Activated CD8-positive, alpha-beta memory T cell treated with anti-CD3 and anti-CD28 coated beads for 36 hours (primary cell): ENCODE measurements at regions not wholly inside any gene's neighbourhood (a gene's known extent, or its start where the extent isn't known, plus 50 kb on each side); places are given as distances from the start of the nearest gene placed in this dataset.
"Not testable (repeated sequence)": the region's sequence is repeated elsewhere in the genome, so short reads cannot be mapped to it uniquely, and the experiment has no call there.

Experiments used
- CTCF ChIA-PET: fragments of 350-600 bp; sonication (Branson Sonifier 250); formaldehyde crosslinking; loops from one replicate; lab custom pipeline; 2021; ENCODE audit warnings: antibody characterized with exemption; lab: Charles Lee
- POLR2A ChIA-PET: fragments of 350-600 bp; sonication (Branson Sonifier 250); formaldehyde crosslinking; loops from one replicate; lab custom pipeline; 2021; ENCODE audit warnings: antibody characterized with exemption; lab: Charles Lee

DNA sequence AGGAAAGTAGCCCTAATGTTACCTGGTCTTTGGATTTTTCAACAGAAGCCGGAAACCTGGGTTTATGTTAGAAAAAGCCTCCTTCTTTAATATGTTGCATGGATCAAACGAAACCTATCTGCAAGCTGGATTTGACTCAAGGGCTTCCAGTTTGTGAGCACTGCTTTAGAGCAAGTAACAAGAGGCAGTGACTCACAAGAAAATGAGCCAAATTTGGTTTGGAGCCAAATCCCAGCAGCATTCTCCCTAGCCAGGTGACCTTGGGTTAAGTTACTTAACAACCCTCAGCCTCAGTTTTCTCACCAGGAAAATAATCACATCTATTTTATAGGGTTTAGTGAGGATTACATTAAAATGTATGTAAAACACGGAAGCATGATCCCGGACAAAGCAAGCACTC lies 215.2 kb upstream of the PRICKLE2 start:
- ChIA-PET POLR2A (no interaction called here), CTCF (no interaction called here)

GRCh38 chr3:64438812-64439211 lies 213.5 kb upstream of the PRICKLE2 start:
- POLR2A ChIA-PET: no interaction called here
- CTCF ChIA-PET: no interaction called here

DNA sequence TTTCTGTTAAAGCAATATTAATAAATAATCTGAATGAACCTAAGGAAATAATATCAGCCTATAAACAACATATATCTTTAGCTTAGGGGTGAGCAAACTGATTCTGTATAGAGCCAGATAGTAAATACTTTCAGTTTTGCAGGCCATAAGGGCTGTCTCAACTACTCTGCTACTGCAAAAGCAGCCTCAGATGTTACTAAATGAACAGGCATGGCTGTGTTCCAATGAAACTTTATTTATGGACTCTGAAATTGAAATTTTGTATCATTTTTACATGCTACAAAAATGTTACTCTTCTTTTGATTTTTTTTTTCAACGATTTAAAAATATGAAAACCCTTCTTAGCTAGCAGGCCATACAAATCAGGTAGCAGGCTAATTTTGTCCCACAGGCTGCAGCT lies 212.8 kb upstream of the PRICKLE2 start:
- CTCF ChIA-PET: no interaction called here
- POLR2A ChIA-PET: no interaction called here

DNA sequence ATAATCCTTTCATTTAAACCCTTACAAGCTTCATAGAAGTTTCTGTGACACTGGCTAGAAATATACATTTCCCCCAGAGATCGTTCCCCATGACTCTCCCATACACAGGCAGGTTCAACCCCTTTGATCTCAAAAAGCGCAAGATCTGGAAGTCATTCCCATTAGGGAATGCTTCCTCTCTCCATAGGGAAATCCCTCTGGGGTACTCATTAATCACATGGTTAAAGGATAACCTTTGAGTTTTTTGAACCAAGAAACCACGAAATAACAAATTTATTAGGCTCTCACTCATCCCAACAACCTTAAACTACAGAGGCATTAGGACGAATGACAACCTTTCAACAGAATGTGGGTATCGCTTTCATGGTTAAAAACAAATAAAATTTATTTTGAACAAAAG lies 211.9 kb upstream of the PRICKLE2 start:
- ChIA-PET CTCF (no interaction called here), POLR2A (no interaction called here)

DNA sequence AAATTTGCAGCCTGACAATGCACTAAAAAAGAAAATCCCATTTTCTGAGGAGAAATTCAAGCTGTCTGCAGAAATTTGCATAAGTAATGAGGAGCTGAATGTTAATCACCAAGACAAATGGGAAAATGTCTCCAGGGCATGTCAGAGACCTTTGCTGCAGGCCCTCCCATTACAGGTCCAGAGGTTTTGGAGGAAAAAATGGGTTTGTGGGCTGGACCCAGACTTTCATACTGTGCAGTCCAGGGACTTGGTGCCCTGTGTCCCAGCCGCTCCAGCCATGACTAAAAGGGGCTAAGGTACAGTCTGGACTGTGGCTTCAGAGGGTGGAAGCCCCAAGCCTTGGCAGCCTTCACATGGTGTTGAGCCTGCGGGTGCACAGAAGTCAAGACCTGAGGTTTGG lies 209.8 kb upstream of the PRICKLE2 start:
- CTCF ChIA-PET, POLR2A ChIA-PET: not testable (repeated sequence)

DNA sequence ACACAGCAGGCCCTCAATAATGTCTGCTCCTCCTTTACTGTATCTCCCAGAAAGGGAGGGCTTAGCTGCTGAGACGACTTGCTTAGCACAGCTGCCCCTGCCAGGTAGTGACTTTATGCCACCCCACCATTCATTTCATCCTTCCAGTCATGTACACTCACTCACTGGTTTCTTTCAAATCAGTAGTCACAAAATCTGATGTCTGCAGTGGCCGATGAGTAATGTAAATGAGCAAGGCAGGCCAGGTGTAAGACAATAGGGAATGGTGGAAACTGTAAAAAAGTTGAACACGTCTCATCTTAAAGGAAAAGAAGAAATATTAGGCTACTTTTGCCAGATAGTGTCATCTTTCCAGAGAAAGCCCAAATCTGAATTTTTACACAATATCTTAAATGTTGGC lies 207.6 kb upstream of the PRICKLE2 start:
- ChIA-PET CTCF (no interaction called here), POLR2A (no interaction called here)

DNA sequence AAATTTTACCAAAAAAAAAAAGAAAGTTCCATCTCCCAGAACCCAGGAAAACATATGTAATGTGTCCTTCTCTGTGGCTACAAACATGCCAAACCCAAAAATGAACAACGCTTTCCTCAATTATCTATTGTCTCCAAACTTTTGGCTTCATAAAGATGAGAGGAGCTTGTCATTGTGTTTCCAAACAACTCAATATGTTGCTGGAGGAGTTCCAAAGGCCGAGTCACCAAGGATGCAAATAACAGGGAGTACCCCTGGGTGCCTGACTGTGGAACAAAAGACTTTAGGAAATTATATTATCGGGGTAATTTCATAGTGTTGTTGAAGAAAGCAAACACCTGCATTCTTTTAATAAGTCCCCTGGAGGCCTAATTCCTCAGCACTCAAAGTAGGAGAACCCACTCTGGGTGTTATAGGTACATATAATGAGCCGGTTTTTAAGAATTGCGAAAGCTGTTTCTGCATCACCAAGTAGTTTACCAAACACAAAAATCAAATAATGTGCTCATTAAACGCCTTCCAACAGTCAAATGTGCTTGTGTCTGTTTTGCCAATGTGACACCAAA lies 206.3 kb upstream of the PRICKLE2 start:
- ChIA-PET CTCF (no interaction called here), POLR2A (no interaction called here)

DNA sequence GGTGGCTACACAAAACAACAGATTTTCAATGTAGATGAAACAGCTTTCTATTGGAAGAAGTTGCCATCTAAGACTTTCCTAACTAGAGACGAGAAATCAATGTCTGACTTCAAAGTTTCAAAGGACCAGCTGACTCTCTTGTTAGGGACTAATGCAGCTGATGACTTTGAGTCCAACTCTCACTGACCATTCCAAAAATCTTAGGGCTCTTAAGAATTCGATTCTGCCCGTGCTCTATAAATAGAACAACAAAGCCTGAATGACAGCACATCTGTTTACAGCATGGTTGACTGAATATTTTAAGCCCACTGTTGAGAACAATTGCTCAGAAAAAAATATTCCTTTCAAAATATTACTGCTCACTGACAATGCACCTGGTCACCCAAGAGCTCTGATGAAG lies 202.4 kb upstream of the PRICKLE2 start:
- POLR2A ChIA-PET: no interaction called here
- CTCF ChIA-PET: no interaction called here

DNA sequence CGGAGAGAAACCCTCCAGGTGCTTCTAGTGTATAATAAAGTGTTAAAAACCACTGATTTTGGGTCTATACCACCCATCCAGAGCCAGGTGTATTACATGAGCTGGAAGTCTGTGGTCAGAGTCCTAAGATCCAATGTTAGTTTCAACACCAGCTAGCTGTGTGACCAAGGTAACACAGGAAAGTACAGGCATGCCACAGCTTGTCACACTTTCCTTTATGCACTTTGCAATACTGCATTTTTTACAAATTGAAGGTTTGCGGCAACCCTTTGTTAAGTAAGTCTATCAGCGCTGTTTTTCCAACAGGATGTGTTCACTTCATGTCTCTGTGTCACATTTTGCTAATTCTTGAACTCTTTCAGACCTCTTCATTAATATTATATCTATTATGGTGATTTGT lies 201.3 kb upstream of the PRICKLE2 start:
- ChIA-PET POLR2A (no interaction called here), CTCF (no interaction called here)

GRCh38 chr3:64422932-64423331 lies 197.7 kb upstream of the PRICKLE2 start:
- CTCF ChIA-PET: no interaction called here
- POLR2A ChIA-PET: interaction anchor here (0.6 kb wide), 1 partner anchor 11 kb away, joined by 3 read pairs; no protein-coding TSS in a partner anchor

DNA sequence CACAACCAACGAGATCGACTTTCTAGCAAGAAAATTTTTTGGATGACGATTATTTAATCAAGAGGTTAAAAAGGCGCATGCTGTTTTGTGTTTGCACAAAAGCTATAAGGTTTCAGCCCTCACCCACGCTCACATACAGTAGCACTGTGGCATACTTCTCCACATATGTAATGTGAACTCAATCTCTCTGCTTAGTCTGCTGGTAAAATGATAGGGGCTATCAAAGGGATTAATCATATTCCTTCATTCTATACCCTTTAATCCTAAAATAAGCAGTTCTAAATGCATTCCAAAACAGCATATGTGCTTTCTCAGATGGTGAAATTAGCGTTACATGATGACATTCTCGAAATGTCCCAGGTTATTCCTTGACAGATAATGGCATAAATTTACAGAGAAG lies 196.9 kb upstream of the PRICKLE2 start:
- ChIA-PET CTCF (no interaction called here), POLR2A (interaction anchor here (0.6 kb wide), 1 partner anchor 10 kb away, joined by 3 read pairs; no protein-coding TSS in a partner anchor)

DNA sequence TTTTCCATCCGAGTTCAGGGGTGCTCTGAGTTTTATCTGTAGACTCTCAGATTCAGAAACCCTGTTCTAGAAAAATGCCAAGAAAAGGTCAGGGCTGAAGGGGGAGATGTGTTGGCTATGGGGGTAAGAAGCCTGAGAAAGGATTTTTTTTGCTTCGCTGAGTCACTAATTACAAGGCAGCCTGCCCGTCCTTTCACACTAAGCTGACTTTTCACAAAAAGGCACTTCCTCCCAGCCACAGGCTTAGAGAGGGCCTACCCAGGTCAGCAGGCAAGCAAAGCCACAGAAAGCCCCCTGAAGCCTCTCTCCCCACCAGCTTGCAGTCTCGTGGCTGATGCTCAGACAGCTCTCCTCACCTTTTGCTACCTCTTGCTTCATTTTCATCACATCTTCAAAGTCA lies 192.6 kb upstream of the PRICKLE2 start:
- POLR2A ChIA-PET: no interaction called here
- CTCF ChIA-PET: no interaction called here

GRCh38 chr3:64414043-64414442 lies 188.8 kb upstream of the PRICKLE2 start:
- POLR2A ChIA-PET: no interaction called here

DNA sequence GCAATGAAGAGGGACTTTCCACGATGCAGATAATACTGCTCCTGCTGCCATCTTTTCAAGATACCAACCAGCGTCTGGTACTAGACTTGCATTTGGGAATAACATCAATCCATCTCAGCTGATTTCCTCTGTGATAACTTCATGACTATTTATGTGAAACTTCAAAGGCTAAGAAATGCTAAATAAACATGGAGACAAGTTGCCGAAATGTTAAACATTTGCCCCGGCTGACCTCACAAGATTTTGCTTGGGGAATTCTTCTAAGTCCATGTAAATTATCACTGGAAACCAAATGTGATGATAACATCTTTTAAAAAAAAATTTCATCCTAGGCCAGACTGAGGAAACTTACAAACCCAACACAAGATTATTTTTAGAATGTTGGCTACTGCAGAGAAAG lies 185.8 kb upstream of the PRICKLE2 start:
- POLR2A ChIA-PET: no interaction called here
- CTCF ChIA-PET: no interaction called here

More at GRCh38 chr3:64414043-64414442, 188.8 kb upstream of the PRICKLE2 start:
- CTCF ChIA-PET: no interaction called here

GRCh38 chr3:64410226-64410625 lies 185.0 kb upstream of the PRICKLE2 start:
- ChIA-PET CTCF (no interaction called here), POLR2A (no interaction called here)

- POLR2A ChIA-PET: no interaction called here
Observed at GRCh38 chr3:64408770-64409169, 183.5 kb upstream of the PRICKLE2 start.

DNA sequence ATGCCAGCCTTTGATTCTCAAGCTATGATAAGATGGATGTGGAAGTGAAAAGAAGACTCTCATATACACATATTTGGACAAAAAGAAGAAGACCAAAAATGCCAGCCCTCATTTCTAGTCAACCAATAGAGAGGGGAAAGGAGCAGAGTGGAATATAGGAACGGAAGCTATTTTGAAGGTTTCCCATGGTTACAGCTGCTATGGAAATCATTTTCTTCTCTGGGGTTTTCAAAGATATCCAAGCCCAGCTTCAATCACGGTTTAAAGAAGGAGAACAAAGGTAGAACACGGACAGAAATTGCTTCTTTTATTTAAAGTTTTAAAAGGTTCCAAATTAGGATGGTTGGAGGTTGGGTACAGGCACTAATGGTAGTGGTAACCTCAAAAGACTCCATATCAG lies 181.0 kb upstream of the PRICKLE2 start:
- ChIA-PET POLR2A (no interaction called here), CTCF (no interaction called here)

More at GRCh38 chr3:64408770-64409169, 183.5 kb upstream of the PRICKLE2 start:
- CTCF ChIA-PET: no interaction called here

GRCh38 chr3:64405211-64405835 lies 180.1 kb upstream of the PRICKLE2 start:
- ChIA-PET CTCF (no interaction called here), POLR2A (no interaction called here)

GRCh38 chr3:64400706-64401105 lies 175.4 kb upstream of the PRICKLE2 start:
- ChIA-PET CTCF (interaction anchor here (2.3 kb wide), 1 partner anchor 370 kb away, joined by 7 read pairs; no protein-coding TSS in a partner anchor), POLR2A (no interaction called here)

- ChIA-PET POLR2A (no interaction called here), CTCF (no interaction called here)
Observed at GRCh38 chr3:64399205-64399800, 174.0 kb upstream of the PRICKLE2 start.

GRCh38 chr3:64398476-64398875 lies 173.2 kb upstream of the PRICKLE2 start:
- POLR2A ChIA-PET: no interaction called here
- CTCF ChIA-PET: no interaction called here
